Transverse colon (tissue), 3 donors: ENCODE measurements at regions not wholly inside any gene's neighbourhood (a gene's known extent, or its start where the extent isn't known, plus 50 kb on each side); places are given as distances from the start of the nearest gene placed in this dataset.

Experiments used
- EP300 ChIP-seq: sonication (generic); formaldehyde crosslinking; IDR thresholded peaks from one replicate; pipeline ENCODE4 v1.6.1; 2017; ENCODE audit warnings: antibody characterized with exemption, low read depth
- TF ChIP-seq, protein P1 (sequence below), 5 experiments: fragments of 200-600 bp in 3 of 5; fragments of 450-650 bp in 2 of 5; sonication (generic) in 3 of 5; IDR thresholded peaks; 1 replicate in 2 of 5; 2 replicates in 3 of 5; pipeline ENCODE4 v1.5.1; 2016 to 2017; ENCODE audit warnings: antibody characterized with exemption in 5 of 5, inconsistent platforms in 3 of 5, mild to moderate bottlenecking in 2 of 5, moderate library complexity in 1 of 5

DNA sequence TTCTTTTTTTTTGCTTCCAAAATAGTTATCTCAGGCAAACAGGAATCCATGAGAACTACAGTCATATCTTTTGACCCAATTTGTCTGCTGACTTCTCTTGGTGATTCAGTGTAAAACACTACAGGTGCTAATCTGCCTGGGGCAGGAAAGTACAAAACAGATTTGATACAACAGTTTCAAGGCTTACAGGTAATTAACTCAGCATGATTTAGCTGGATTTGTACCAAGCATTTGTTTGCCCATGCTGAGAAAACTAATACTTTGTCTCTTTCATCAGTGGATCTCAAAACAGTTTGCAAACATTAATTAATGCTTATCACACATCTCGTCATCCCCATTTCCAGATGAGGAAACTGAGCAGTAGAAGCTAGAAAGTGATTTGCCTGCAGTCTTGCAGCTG lies 312.5 kb upstream of the SEMA6A start:
- TF ChIP-seq, protein P1, sequence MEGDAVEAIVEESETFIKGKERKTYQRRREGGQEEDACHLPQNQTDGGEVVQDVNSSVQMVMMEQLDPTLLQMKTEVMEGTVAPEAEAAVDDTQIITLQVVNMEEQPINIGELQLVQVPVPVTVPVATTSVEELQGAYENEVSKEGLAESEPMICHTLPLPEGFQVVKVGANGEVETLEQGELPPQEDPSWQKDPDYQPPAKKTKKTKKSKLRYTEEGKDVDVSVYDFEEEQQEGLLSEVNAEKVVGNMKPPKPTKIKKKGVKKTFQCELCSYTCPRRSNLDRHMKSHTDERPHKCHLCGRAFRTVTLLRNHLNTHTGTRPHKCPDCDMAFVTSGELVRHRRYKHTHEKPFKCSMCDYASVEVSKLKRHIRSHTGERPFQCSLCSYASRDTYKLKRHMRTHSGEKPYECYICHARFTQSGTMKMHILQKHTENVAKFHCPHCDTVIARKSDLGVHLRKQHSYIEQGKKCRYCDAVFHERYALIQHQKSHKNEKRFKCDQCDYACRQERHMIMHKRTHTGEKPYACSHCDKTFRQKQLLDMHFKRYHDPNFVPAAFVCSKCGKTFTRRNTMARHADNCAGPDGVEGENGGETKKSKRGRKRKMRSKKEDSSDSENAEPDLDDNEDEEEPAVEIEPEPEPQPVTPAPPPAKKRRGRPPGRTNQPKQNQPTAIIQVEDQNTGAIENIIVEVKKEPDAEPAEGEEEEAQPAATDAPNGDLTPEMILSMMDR (IDR thresholded peaks at IDR 0.05), result no peak
- TF ChIP-seq EP300, result no peak
